ENCODE measurements at regions not wholly inside any gene's neighbourhood (a gene's known extent, or its start where the extent isn't known, plus 50 kb on each side); places are given as distances from the start of the nearest gene placed in this dataset.

DNA sequence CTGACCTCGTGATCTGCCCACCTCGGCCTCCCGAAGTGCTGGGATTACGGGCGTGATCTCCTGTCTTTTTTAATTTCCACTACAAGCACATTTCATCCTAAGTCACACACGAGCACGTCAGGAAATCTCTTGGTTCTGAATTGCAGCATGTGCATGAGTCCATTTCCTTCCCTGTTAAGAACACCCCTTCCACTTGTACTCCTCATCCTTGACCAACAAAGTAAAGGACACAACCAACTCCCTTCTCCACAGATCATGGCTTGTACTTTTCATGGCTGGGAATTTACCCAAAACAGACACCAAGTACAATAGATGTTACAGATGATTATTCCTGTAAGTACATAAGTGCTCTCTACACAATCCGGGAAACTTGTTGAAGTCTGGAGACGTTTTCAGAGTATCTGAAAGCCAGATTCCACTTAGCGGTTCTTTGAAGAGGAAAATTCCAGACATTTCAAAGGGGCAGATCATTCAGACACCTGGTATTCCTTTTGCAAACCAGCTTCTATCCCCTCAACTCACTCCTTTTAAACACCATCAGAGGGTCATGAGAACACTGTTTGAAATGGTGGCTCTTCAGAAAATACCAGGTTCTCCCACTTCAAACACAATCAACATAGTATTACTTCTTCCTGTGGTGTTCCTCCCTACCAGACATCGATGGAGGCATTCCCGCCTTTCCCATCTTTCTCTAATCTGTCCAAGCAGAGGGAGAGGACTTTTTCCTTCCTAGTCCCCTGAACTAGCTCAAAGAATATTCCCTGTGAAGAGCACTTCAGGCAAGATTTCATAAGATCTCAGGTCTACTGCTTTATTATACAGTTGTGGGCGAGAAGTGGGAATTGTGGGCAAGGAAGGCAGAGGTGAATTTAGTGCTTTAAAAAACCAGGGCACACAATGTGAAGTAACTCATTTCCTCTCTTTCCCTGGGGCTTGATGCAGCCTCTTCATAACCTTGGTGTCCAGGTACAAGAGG is 80.1 kb upstream of the TSC22D2 start:
- Histone ChIP-seq H3K4me2 (ENCODE audit: insufficient read depth in 1 of 2, low read depth in 2 of 2, low read length in 2 of 2) (no peak overlapping the region), H2AFZ (ENCODE audit: low read length) (no peak overlapping the region; the same call in 1 of the 2 replicates), H3K36me3 (ENCODE audit: control insufficient read depth in 2 of 4, insufficient read depth in 4 of 4, low read length in 3 of 4) (no peaks in the 10 kb centered on the region), H3K18ac (ENCODE audit: extremely low read depth, low read length) (no peak overlapping the region), H3K4me1 (replicated peaks in 1 of 4; ENCODE audit: control insufficient read depth in 3 of 4, insufficient read depth in 4 of 4, low read length in 3 of 4) (no peaks in the 10 kb centered on the region), H2BK20ac (ENCODE audit: low read length) (no peak overlapping the region), H3K56ac (replicated peaks; ENCODE audit: insufficient read length, low read depth, low read length) (no peak overlapping the region), H3K9me3 (ENCODE audit: insufficient read depth in 2 of 2, low read depth in 1 of 2, low read length in 1 of 2) (no peaks in the 10 kb centered on the region), H3K27me3 (replicated peaks in 1 of 4; ENCODE audit: control insufficient read depth in 3 of 4, extremely low read depth in 1 of 4, insufficient read depth in 3 of 4, low read length in 3 of 4) (no peaks in the 10 kb centered on the region), H4K5ac (ENCODE audit: insufficient read length, low read depth, low read length) (no peak overlapping the region), H3K9ac (replicated peaks in 1 of 4; ENCODE audit: extremely low read depth in 1 of 4, low read depth in 3 of 4, low read length in 3 of 4) (no peak overlapping the region), H2BK5ac (ENCODE audit: low read depth, low read length) (no peak overlapping the region), H4K20me1 (replicated peaks in 1 of 2; ENCODE audit: control insufficient read depth in 1 of 2, insufficient read depth in 2 of 2, low read length in 2 of 2) (no peaks in the 10 kb centered on the region), H3K79me2 (ENCODE audit: control insufficient read depth in 1 of 2, insufficient read depth in 2 of 2, low read length in 2 of 2) (no peaks in the 10 kb centered on the region), H2AK5ac (ENCODE audit: low read depth, low read length) (no peak overlapping the region), H3K4ac (replicated peaks; ENCODE audit: insufficient read length, low read depth, low read length) (no peak overlapping the region), H4K8ac (ENCODE audit: extremely low read depth, insufficient read depth, low read length) (no peak overlapping the region), H2BK12ac (ENCODE audit: low read depth, low read length) (no peak overlapping the region), H3K27ac (ENCODE audit: low read depth, low read length) (no peak overlapping the region), H3K23ac (ENCODE audit: insufficient read length) (no peak overlapping the region), H3K23me2 (ENCODE audit: low read depth, low read length) (no peaks in the 10 kb centered on the region), H4K91ac (replicated peaks; ENCODE audit: insufficient read length, low read length) (no peak overlapping the region), H3K4me3 (ENCODE audit: extremely low read depth in 1 of 4, insufficient read depth in 2 of 4, low read depth in 3 of 4, low read length in 4 of 4) (no peak overlapping the region), H2BK15ac (ENCODE audit: low read length) (no peak overlapping the region), H3K14ac (ENCODE audit: insufficient read length) (no peak overlapping the region), H2BK120ac (replicated peaks; ENCODE audit: low read depth, low read length) (no peak overlapping the region), H3K79me1 (ENCODE audit: low read depth, low read length) (no peaks in the 10 kb centered on the region)
- DNase-seq (ENCODE audit: low read depth in 1 of 2, low spot score in 2 of 2) = no peak
- WGBS, 2 experiments (ENCODE audit: extremely low coverage in 1 of 2, insufficient coverage in 1 of 2, insufficient read length in 1 of 2, insufficient replicate concordance in 2 of 2, low coverage in 1 of 2, low lambda C conversion rate in 2 of 2, missing lambda C conversion rate in 1 of 2) = 92% methylated on average over 13 of the region's 13 CpGs; no CpG with 5 or more reads in 1 of the 2 experiments
- no peak for FAIRE-seq
- ChIA-PET CTCF (ENCODE audit: partially characterized antibody) (interaction anchor here (0.6 to 1.0 kb wide), 3 partner anchors 10 to 24 kb away, joined by 3 to 4 read pairs (median 4); no protein-coding TSS in a partner anchor), POLR2A (ENCODE audit: partially characterized antibody) (interaction anchor here (0.6 kb wide), 1 partner anchor 87 kb away, joined by 5 read pairs; no protein-coding TSS in a partner anchor)
- TF ChIP-seq JUN (IDR thresholded peaks at IDR 0.05; ENCODE audit: low read depth, low read length) = no peak
- TF ChIP-seq CTBP2 (IDR thresholded peaks at IDR 0.05; ENCODE audit: borderline replicate concordance, insufficient read depth, insufficient read length, low read length) = no peak
- no peak for TF ChIP-seq CREB1 (IDR thresholded peaks at IDR 0.05)
- no peak for TF ChIP-seq CHD1 (IDR thresholded peaks at IDR 0.05; ENCODE audit: low read depth, low read length)
- TF ChIP-seq POLR2AphosphoS5 (IDR thresholded peaks at IDR 0.05; ENCODE audit: low read depth, low read length) = no peak
- TF ChIP-seq BCL11A (IDR thresholded peaks at IDR 0.05; ENCODE audit: low read depth in 2 of 2, low read length in 2 of 2) = no peak
- no peak for TF ChIP-seq CBX5 (IDR thresholded peaks at IDR 0.05; ENCODE audit: low read depth, low read length)
- no peak for TF ChIP-seq RXRA (IDR thresholded peaks at IDR 0.05; ENCODE audit: insufficient read depth, low read depth, low read length)
- no peak for TF ChIP-seq ZNF274 (IDR thresholded peaks at IDR 0.05; ENCODE audit: borderline replicate concordance, extremely low read depth, low read length)
- no peak for TF ChIP-seq SP2 (IDR thresholded peaks at IDR 0.05; ENCODE audit: low read length)
- no peak for TF ChIP-seq HDAC6 (IDR thresholded peaks at IDR 0.05; ENCODE audit: low read depth, low read length)
- TF ChIP-seq TBP (IDR thresholded peaks at IDR 0.05; ENCODE audit: low read depth, low read length) = no peak
- no peak for TF ChIP-seq RBBP5 (IDR thresholded peaks at IDR 0.05; ENCODE audit: borderline replicate concordance, low read depth, low read length)
